ENCODE measurements at regions not wholly inside any gene's neighbourhood (a gene's known extent, or its start where the extent isn't known, plus 50 kb on each side); places are given as distances from the start of the nearest gene placed in this dataset.

DNA sequence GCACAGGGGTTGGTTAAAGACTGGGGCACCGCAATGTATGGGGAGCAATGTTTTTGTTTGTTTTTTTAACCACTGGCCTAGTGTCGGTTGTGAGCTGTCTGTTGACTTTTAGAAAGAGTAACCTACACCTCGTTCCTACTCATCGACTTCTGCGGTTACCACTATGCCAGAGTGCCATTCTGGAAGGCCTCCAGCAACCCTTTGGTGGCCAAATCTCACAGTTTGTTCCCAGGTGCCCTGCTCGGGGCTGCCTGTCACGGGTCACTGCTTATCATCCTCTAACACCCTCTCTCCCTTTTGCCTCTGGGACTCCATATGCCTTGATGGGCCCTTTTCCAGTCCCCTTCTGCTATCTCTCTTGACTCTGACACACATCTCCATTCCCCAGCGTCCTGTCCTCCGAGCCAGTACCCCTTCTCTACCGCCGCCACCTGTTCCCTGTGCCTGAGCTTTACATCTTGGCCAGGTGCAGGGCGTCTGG lies 290.4 kb upstream of the C2CD4B start:
- no peak for DNase-seq (ENCODE audit: low read depth, low spot score)
- TF ChIP-seq, protein P1, sequence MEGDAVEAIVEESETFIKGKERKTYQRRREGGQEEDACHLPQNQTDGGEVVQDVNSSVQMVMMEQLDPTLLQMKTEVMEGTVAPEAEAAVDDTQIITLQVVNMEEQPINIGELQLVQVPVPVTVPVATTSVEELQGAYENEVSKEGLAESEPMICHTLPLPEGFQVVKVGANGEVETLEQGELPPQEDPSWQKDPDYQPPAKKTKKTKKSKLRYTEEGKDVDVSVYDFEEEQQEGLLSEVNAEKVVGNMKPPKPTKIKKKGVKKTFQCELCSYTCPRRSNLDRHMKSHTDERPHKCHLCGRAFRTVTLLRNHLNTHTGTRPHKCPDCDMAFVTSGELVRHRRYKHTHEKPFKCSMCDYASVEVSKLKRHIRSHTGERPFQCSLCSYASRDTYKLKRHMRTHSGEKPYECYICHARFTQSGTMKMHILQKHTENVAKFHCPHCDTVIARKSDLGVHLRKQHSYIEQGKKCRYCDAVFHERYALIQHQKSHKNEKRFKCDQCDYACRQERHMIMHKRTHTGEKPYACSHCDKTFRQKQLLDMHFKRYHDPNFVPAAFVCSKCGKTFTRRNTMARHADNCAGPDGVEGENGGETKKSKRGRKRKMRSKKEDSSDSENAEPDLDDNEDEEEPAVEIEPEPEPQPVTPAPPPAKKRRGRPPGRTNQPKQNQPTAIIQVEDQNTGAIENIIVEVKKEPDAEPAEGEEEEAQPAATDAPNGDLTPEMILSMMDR (IDR thresholded peaks at IDR 0.05; ENCODE audit: insufficient read depth, low read length, missing control alignments): no peak
- H3K4me3 ChIP-seq (ENCODE audit: low read depth, low read length): no peak overlapping the region
- ChIA-PET CTCF (interaction anchor here (0.8 kb wide), 1 partner anchor 9 kb away, joined by 3 read pairs; no protein-coding TSS in a partner anchor), POLR2A (no interaction called here)

DNA sequence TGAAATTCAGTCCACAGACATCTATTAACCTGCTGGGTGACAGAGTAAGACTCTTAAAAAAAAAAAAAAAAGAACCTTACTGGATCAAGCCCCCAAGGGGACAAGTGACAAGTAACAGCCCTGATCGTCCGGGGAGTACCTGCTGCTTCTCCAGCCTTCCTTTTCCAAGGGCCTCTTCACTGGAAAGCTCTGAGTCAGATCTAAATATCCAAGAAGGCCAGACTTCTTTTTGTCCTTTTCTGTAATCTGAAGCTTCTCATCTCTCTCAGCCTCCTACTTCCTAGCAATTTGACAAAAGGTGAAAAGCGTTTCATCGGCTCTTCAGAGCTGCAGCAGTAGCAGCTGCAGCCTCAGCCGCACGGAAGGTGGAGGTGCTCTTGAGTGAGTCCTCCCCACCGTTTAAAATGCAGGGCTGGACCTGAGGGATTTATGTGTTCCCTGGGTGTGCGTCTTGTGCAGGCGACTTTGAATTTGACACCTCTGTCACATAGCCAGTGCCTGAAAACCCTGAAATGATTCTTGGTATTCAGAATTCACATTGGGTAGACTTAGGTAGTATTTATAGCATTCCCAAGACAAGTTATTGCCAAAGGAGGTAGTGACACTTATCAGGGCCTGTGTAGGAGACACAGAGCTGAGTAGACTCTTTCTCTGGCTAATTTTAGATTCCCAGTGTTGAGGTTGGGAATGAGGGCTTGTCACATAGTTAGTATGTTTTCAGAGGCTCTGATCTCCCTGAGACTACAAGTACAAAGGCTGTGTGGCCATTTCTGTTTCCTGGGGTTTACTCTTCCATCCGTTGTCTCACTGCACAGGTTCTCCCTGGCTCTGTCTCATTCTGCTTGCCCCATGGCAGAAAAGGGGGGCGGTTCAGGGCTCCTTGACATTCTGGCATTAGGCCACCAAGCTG lies 291.2 kb upstream of the C2CD4B start:
- POLR2A ChIA-PET: interaction anchor here (1.1 kb wide), 1 partner anchor 13 kb away, joined by 3 read pairs; no protein-coding TSS in a partner anchor
- DNase-seq (ENCODE audit: low read depth, low spot score): no peak

DNA sequence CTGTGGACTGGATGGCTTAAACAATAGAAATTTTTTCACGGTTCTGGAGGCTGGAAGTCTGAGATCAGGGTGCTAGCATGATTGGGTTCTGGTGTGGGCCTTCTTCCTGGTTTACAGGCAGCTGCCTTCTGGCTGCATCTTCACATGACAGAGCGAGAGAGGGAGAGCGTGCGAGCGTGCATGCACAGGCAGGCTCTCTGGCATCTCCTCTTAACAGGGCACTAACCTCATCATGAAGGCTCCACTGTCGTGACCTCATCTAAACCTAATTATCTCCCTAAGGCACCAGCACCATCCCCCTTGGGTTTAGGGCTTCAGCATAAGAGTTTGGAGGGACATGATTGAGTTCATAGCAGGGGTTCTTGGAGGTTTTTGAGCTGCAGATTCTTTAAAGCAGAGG lies 292.0 kb upstream of the C2CD4B start:
- no peak for DNase-seq (ENCODE audit: low read depth, low spot score)
- no peak overlapping the region for H3K4me3 ChIP-seq (ENCODE audit: low read depth, low read length)
- TF ChIP-seq, protein P1 (IDR thresholded peaks at IDR 0.05; ENCODE audit: insufficient read depth, low read length, missing control alignments): no peak
- POLR2A ChIA-PET: interaction anchor here (1.1 kb wide), 1 partner anchor 13 kb away, joined by 3 read pairs; no protein-coding TSS in a partner anchor
- CTCF ChIA-PET: interaction anchor here (1.2 to 1.5 kb wide), 2 partner anchors 9 to 285 kb away, joined by 3 read pairs; no protein-coding TSS in a partner anchor

More for the DNA sequence above, 291.2 kb upstream of the C2CD4B start:
- TF ChIP-seq, protein P1 (IDR thresholded peaks at IDR 0.05; ENCODE audit: insufficient read depth, low read length, missing control alignments): no peak
- no peak overlapping the region for H3K4me3 ChIP-seq (ENCODE audit: low read depth, low read length)
- CTCF ChIA-PET: interaction anchor here (0.8 to 1.5 kb wide), 3 partner anchors 8 to 286 kb away, joined by 3 read pairs; no protein-coding TSS in a partner anchor

DNA sequence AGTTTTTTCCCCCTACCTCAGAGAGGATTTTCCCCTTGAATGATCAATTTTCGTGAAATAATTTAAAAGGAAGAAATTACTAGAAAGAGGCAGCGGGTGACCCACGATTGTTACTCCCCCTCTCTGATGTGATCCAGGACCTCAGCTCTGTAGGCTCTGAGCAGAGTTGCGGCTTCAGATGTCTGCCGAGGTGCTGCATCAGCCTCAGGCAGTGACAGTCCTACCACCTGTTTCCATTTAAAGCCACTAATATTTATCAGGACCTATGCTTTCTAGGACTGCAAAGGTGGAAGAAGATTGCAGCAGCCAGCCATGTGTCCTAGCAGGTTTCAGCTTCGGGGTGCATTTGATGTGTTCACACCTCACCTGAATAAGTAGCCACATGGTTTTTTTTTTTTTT lies 294.8 kb upstream of the C2CD4B start:
- H3K4me3 ChIP-seq (ENCODE audit: low read depth, low read length): no peak overlapping the region
- DNase-seq (ENCODE audit: low read depth, low spot score): no peak
- TF ChIP-seq, protein P1 (IDR thresholded peaks at IDR 0.05; ENCODE audit: insufficient read depth, low read length, missing control alignments): no peak
- ChIA-PET CTCF (no interaction called here), POLR2A (no interaction called here)

DNA sequence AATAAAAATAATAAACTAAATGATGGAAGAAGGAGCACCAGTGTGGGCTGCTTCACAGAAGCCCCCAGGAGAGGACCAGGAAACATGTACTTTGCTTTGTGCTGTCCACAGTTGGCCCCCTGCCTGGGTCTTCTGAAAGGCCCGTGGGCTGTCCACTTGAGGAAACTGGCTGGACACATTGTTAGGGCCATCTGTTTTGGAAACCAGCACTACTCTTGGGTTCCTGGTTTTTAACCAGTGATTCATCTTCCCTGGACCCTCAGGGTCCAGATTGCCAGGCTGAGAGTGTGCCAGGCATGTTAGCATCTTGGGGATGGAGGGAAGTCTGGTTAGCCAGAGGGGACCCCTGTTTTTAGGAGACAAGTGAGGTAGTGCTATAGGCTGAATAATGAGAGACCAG lies 297.2 kb upstream of the C2CD4B start:
- CTCF ChIA-PET: interaction anchor here (1.4 kb wide), 1 partner anchor 280 kb away, joined by 7 read pairs; no protein-coding TSS in a partner anchor
- no peak for DNase-seq (ENCODE audit: low read depth, low spot score)
- H3K4me3 ChIP-seq (ENCODE audit: low read depth, low read length): no peak overlapping the region
- TF ChIP-seq, protein P1 (IDR thresholded peaks at IDR 0.05; ENCODE audit: insufficient read depth, low read length, missing control alignments): no peak
- POLR2A ChIA-PET: no interaction called here

DNA sequence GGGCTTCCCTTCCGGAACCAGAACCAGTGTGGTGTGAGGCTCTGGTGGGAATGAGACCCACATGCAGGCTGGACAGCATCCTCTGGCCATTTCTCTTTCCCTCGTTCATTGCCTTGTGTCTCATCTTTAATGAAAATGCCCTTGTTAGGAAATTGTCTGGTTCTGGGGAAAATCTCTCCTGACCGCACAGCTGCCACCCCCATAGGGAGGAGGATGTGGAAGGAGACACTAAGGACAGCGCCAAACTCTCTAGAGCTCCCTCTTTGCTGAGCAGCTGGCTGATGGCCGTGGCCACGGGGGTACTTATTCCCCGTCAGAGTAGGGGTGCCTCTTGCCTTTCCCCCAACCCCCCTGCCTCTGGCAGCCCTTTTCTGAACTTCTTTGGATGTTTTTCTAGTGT lies 297.6 kb upstream of the C2CD4B start:
- ChIA-PET CTCF (interaction anchor here (1.4 kb wide), 2 partner anchors 19 to 280 kb away, joined by 3 to 7 read pairs; no protein-coding TSS in a partner anchor), POLR2A (no interaction called here)
- TF ChIP-seq, protein P1 (IDR thresholded peaks at IDR 0.05; ENCODE audit: insufficient read depth, low read length, missing control alignments): no peak
- no peak overlapping the region for H3K4me3 ChIP-seq (ENCODE audit: low read depth, low read length)
- DNase-seq (ENCODE audit: low read depth, low spot score): no peak
